KMS-11 (cell line): ENCODE measurements at regions not wholly inside any gene's neighbourhood (a gene's known extent, or its start where the extent isn't known, plus 50 kb on each side); places are given as distances from the start of the nearest gene placed in this dataset.

ENCODE experiments used
- H2AFZ ChIP-seq: fragments of 200-600 bp; sonication (generic); 2 replicates; pipeline ENCODE4 v1.6.1; 2016; ENCODE audit warnings: antibody characterized with exemption, mixed run types, low read depth
- H3K27ac ChIP-seq: fragments of 200-600 bp; sonication (generic); 2 replicates; pipeline ENCODE4 v1.6.1; 2016; ENCODE audit warnings: mild to moderate bottlenecking, mixed run types
- H3K27me3 ChIP-seq: fragments of 200-600 bp; sonication (generic); 2 replicates; pipeline ENCODE4 v1.6.1; 2017; ENCODE audit warnings: mild to moderate bottlenecking, low read depth, mixed run types, moderate library complexity; ENCODE audit not compliant: insufficient read depth
- H3K36me3 ChIP-seq: fragments of 200-600 bp; sonication (generic); 2 replicates; pipeline ENCODE4 v1.6.1; 2017; ENCODE audit warnings: mild to moderate bottlenecking, mixed run types; ENCODE audit not compliant: insufficient read depth
- H3K4me1 ChIP-seq: fragments of 200-600 bp; sonication (generic); 2 replicates; pipeline ENCODE4 v1.6.1; 2016; ENCODE audit warnings: mild to moderate bottlenecking, low read depth, mixed run types; ENCODE audit not compliant: poor library complexity, severe bottlenecking
- H3K4me2 ChIP-seq: fragments of 200-600 bp; sonication (generic); 2 replicates; pipeline ENCODE4 v1.7.0; 2016; ENCODE audit warnings: mild to moderate bottlenecking, mixed run types
- H3K4me3 ChIP-seq: fragments of 200-600 bp; sonication (generic); IDR thresholded peaks from 2 replicates; pipeline ENCODE4 v1.6.1; 2017; ENCODE audit warnings: low read depth, low read length, mixed read lengths; ENCODE audit not compliant: insufficient read depth
- H3K79me2 ChIP-seq: fragments of 200-600 bp; sonication (generic); 2 replicates; pipeline ENCODE4 v1.6.1; 2016; ENCODE audit warnings: low read depth, mixed run types; ENCODE audit not compliant: insufficient read depth
- H3K9ac ChIP-seq: fragments of 200-600 bp; sonication (generic); 2 replicates; pipeline ENCODE4 v1.6.1; 2016; ENCODE audit warnings: mild to moderate bottlenecking, mixed run types
- H4K20me1 ChIP-seq: fragments of 200-600 bp; sonication (generic); 2 replicates; pipeline ENCODE4 v1.6.1; 2016; ENCODE audit warnings: mild to moderate bottlenecking, mixed run types; ENCODE audit not compliant: insufficient read depth
- TF ChIP-seq, protein P1 (sequence below): fragments of 200-600 bp; sonication (generic); conservative IDR thresholded peaks from 2 replicates; pipeline ENCODE4 v1.6.1; 2017; ENCODE audit warnings: low read depth, mild to moderate bottlenecking, antibody characterized with exemption, low read length, moderate library complexity, mixed read lengths

- Histone ChIP-seq H2AFZ (no peak overlapping the region), H3K27me3 (no peaks in the 10 kb centered on the region), H3K27ac (no peak overlapping the region), H3K36me3 (no peaks in the 10 kb centered on the region), H3K4me1 (no peaks in the 10 kb centered on the region), H3K79me2 (no peaks in the 10 kb centered on the region), H3K9ac (no peak overlapping the region), H3K4me3 (no peak overlapping the region), H3K4me2 (no peak overlapping the region), H4K20me1 (no peaks in the 10 kb centered on the region)
- TF ChIP-seq, protein P1, sequence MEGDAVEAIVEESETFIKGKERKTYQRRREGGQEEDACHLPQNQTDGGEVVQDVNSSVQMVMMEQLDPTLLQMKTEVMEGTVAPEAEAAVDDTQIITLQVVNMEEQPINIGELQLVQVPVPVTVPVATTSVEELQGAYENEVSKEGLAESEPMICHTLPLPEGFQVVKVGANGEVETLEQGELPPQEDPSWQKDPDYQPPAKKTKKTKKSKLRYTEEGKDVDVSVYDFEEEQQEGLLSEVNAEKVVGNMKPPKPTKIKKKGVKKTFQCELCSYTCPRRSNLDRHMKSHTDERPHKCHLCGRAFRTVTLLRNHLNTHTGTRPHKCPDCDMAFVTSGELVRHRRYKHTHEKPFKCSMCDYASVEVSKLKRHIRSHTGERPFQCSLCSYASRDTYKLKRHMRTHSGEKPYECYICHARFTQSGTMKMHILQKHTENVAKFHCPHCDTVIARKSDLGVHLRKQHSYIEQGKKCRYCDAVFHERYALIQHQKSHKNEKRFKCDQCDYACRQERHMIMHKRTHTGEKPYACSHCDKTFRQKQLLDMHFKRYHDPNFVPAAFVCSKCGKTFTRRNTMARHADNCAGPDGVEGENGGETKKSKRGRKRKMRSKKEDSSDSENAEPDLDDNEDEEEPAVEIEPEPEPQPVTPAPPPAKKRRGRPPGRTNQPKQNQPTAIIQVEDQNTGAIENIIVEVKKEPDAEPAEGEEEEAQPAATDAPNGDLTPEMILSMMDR, result no peak
Measured at GRCh38 chr2:23096906-23097602, 287.9 kb upstream of the KLHL29 start.

- Histone ChIP-seq H3K4me1 (no peaks in the 10 kb centered on the region), H3K79me2 (no peaks in the 10 kb centered on the region), H2AFZ (no peak overlapping the region), H3K27me3 (no peaks in the 10 kb centered on the region), H4K20me1 (no peaks in the 10 kb centered on the region), H3K36me3 (no peaks in the 10 kb centered on the region), H3K9ac (no peak overlapping the region), H3K4me2 (no peak overlapping the region), H3K4me3 (no peak overlapping the region), H3K27ac (no peak overlapping the region)
- TF ChIP-seq, protein P1, result no peak
Measured at GRCh38 chr2:23100406-23100805, 284.6 kb upstream of the KLHL29 start.

DNA sequence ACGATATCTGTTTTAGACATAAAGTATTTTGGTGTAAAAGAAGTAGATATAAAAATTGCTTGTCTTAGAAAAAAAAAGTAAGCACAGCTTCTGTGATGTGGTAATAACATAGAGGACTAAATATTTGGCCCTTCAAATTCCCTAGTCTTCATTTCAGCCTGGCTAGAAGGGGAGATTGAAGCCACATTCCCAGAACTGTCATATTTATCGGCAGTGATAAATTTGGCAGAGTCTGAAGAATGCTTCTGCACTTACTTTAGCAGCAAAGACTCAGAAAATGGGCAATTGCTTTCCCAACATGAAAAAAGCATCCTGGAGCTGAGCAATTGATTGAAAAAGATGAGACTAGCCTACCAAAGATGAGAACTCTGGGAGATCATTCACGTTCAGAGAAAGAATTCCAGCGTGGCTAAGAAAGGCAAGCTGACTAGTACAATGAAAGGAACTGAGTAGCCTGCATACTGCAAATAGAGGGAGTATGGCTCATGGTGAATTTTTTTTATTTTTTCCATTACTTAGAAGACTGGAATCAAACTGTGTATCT, 278.7 kb upstream of the KLHL29 start:
- no peak overlapping the region for H3K9ac ChIP-seq
- no peaks in the 10 kb centered on the region for H3K4me1 ChIP-seq
- no peaks in the 10 kb centered on the region for H4K20me1 ChIP-seq
- TF ChIP-seq, protein P1, result no peak
- no peaks in the 10 kb centered on the region for H3K36me3 ChIP-seq
- H3K27ac ChIP-seq, result no peak overlapping the region
- H2AFZ ChIP-seq, result no peak overlapping the region
- no peak overlapping the region for H3K4me3 ChIP-seq
- H3K27me3 ChIP-seq, result no peaks in the 10 kb centered on the region
- no peaks in the 10 kb centered on the region for H3K79me2 ChIP-seq
- no peak overlapping the region for H3K4me2 ChIP-seq

GRCh38 chr2:23107327-23107941, 277.5 kb upstream of the KLHL29 start:
- Histone ChIP-seq H3K4me3 (no peak overlapping the region), H3K9ac (no peak overlapping the region), H3K4me2 (no peak overlapping the region), H3K27me3 (no peaks in the 10 kb centered on the region), H4K20me1 (no peaks in the 10 kb centered on the region), H3K27ac (no peak overlapping the region), H3K4me1 (no peaks in the 10 kb centered on the region), H3K79me2 (no peaks in the 10 kb centered on the region), H3K36me3 (no peaks in the 10 kb centered on the region), H2AFZ (no peak overlapping the region)
- TF ChIP-seq, protein P1, result no peak
